AG04449 (cell line): ENCODE measurements at regions not wholly inside any gene's neighbourhood (a gene's known extent, or its start where the extent isn't known, plus 50 kb on each side); places are given as distances from the start of the nearest gene placed in this dataset.

Experiments
- CTCF ChIA-PET: fragments of 350-600 bp; formaldehyde crosslinking; extraction: SDS; loops from one replicate; lab custom pipeline; 2021; ENCODE audit warnings: antibody characterized with exemption; lab: Yijun Ruan, JAX
- POLR2A ChIA-PET: fragments of 400-600, 350-600 bp; formaldehyde crosslinking; extraction: SDS; loops from one replicate; lab custom pipeline; 2020; ENCODE audit warnings: antibody characterized with exemption, inconsistent platforms; lab: Yijun Ruan, JAX
- DNase-seq: peaks from one replicate; pipeline ENCODE4 v3.0.0-alpha.2; 2010; ENCODE audit warnings: low read depth, low spot score
- H3K4me3 ChIP-seq: 2 replicates; pipeline ENCODE4 v1.5.1; 2011; ENCODE audit warnings: low read depth, mild to moderate bottlenecking, control low read depth, low read length
- CTCF ChIP-seq: IDR thresholded peaks from one replicate; pipeline ENCODE4 v1.5.1; 2011; ENCODE audit warnings: mild to moderate bottlenecking, moderate library complexity, low read length, control low read depth, inconsistent platforms; ENCODE audit not compliant: insufficient read depth; ENCODE audit errors: missing control alignments

- TF ChIP-seq CTCF: no peak
- no peak for DNase-seq
- CTCF ChIA-PET: interaction anchor here (1.2 kb wide), 1 partner anchor 161 kb away, joined by 3 read pairs; no protein-coding TSS in a partner anchor
Observed at GRCh38 chr12:105580821-105581352, 250.4 kb downstream of the C12orf75 start.

GRCh38 chr12:105581420-105581819 is 250.9 kb downstream of the C12orf75 start:
- DNase-seq: no peak

More at GRCh38 chr12:105580821-105581352, 250.4 kb downstream of the C12orf75 start:
- no peak overlapping the region for H3K4me3 ChIP-seq
- POLR2A ChIA-PET: no interaction called here

GRCh38 chr12:105585107-105585506 is 254.6 kb downstream of the C12orf75 start:
- TF ChIP-seq CTCF: no peak
- no peak overlapping the region for H3K4me3 ChIP-seq
- ChIA-PET CTCF (interaction anchor here (1.0 to 2.7 kb wide), 4 partner anchors 9 to 165 kb away, joined by 3 to 7 read pairs (median 4); no protein-coding TSS in a partner anchor), POLR2A (no interaction called here)
- DNase-seq: no peak

More at GRCh38 chr12:105581420-105581819, 250.9 kb downstream of the C12orf75 start:
- no peak for TF ChIP-seq CTCF
- ChIA-PET CTCF (no interaction called here), POLR2A (no interaction called here)
- no peak overlapping the region for H3K4me3 ChIP-seq

GRCh38 chr12:105587237-105587636 is 256.7 kb downstream of the C12orf75 start:
- ChIA-PET POLR2A (interaction anchor here (0.7 kb wide), 1 partner anchor 78 kb away, joined by 4 read pairs; no protein-coding TSS in a partner anchor), CTCF (interaction anchor here (0.8 to 2.7 kb wide), 10 partner anchors 9 to 627 kb away, joined by 3 to 7 read pairs (median 4); no protein-coding TSS in a partner anchor)
- no peak for TF ChIP-seq CTCF
- H3K4me3 ChIP-seq: no peak overlapping the region
- no peak for DNase-seq

- DNase-seq: no peak
- H3K4me3 ChIP-seq: no peak overlapping the region
- no peak for TF ChIP-seq CTCF
- POLR2A ChIA-PET: no interaction called here
- CTCF ChIA-PET: interaction anchor here (0.8 to 2.0 kb wide), 4 partner anchors 12 to 168 kb away, joined by 3 to 5 read pairs (median 4); no protein-coding TSS in a partner anchor
Observed at GRCh38 chr12:105588106-105588505, 257.6 kb downstream of the C12orf75 start.

- DNase-seq: no peak
- ChIA-PET POLR2A (no interaction called here), CTCF (interaction anchor here (1.0 kb wide), 1 partner anchor 9 kb away, joined by 4 read pairs; no protein-coding TSS in a partner anchor)
- no peak for TF ChIP-seq CTCF
- no peak overlapping the region for H3K4me3 ChIP-seq
Observed at GRCh38 chr12:105590571-105590970, 260.1 kb downstream of the C12orf75 start.
